ENCODE measurements at regions not wholly inside any gene's neighbourhood (a gene's known extent, or its start where the extent isn't known, plus 50 kb on each side); places are given as distances from the start of the nearest gene placed in this dataset.

DNA sequence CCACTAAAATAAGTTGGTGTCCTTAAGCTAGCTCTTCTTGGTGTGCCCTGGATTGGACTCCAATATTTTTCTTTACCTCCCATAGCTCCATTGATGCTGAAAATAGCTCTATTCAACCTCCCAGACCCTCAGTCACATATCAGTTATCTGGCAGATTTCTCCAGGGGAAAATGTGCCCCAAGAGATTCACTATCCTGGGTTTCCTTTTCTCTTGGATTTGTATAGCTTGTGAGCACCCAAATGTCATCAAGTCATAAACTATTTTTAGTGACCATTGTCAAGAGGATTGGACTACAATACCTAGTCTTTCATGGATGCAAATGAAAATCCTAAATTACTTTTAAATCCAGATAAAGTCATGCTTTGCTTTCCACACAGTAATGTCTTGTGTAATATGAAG is 339.6 kb upstream of the FOXG1 start:
- POLR2A ChIA-PET: no interaction called here

DNA sequence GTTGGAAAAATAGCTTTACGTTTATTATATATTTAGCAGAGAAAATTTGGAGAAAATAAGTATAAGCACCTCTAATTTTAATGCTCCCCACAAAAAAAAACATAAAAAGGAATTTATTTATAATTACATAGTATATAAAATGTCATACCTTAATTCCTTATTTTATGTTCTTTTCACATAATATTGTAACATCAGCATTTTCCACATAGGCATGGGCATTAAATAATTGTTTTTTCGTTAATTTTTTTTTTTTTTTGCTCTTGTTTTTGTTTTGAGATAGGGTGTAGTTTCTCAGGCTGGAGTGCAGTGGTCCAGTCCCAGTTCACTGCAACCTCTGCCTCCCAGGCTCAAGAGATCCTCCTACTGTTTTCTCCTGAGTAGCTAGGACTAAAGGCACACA is 329.8 kb upstream of the FOXG1 start:
- Histone ChIP-seq H3K27ac (ENCODE audit: extremely low read depth, low read depth, low read length) (no peak overlapping the region), H3K36me3 (ENCODE audit: control insufficient read depth in 2 of 2, insufficient read depth in 1 of 2, low read length in 2 of 2) (no peaks in the 10 kb centered on the region), H3K4me3 (ENCODE audit: low read depth, low read length) (no peak overlapping the region), H3K4me1 (ENCODE audit: control insufficient read depth, insufficient read depth, low read length) (no peaks in the 10 kb centered on the region), H3K9me3 (ENCODE audit: control insufficient read depth, insufficient read depth, low read depth, low read length) (no peaks in the 10 kb centered on the region)
- no peak for TF ChIP-seq SP7 (tag by site-specific recombination; IDR thresholded peaks at IDR 0.05)
- TF ChIP-seq ZNF561 (tag by site-specific recombination; IDR thresholded peaks at IDR 0.05; ENCODE audit: borderline replicate concordance): no peak
- TF ChIP-seq ZNF529 (tag by site-specific recombination; IDR thresholded peaks at IDR 0.05; ENCODE audit: insufficient replicate concordance): no peak
- no peak for TF ChIP-seq GFI1B (tag by site-specific recombination; IDR thresholded peaks at IDR 0.05)
- TF ChIP-seq BCL11B (tag by site-specific recombination; IDR thresholded peaks at IDR 0.05; ENCODE audit: low read depth): no peak
- no peak for TF ChIP-seq BCL6B (tag by site-specific recombination; IDR thresholded peaks at IDR 0.05)
- no peak for TF ChIP-seq SP3 (tag by site-specific recombination; IDR thresholded peaks at IDR 0.05)
- TF ChIP-seq PRDM2 (tag by site-specific recombination; IDR thresholded peaks at IDR 0.05; ENCODE audit: borderline replicate concordance): no peak
- no peak for TF ChIP-seq KLF16 (tag by site-specific recombination; IDR thresholded peaks at IDR 0.05)
- TF ChIP-seq, protein P1, sequence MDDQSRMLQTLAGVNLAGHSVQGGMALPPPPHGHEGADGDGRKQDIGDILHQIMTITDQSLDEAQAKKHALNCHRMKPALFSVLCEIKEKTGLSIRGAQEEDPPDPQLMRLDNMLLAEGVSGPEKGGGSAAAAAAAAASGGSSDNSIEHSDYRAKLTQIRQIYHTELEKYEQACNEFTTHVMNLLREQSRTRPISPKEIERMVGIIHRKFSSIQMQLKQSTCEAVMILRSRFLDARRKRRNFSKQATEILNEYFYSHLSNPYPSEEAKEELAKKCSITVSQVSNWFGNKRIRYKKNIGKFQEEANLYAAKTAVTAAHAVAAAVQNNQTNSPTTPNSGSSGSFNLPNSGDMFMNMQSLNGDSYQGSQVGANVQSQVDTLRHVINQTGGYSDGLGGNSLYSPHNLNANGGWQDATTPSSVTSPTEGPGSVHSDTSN (CRISPR knock-in tag; IDR thresholded peaks at IDR 0.05): no peak
- no peak for TF ChIP-seq IKZF3 (tag by site-specific recombination; IDR thresholded peaks at IDR 0.05)
- TF ChIP-seq ZNF768 (tag by site-specific recombination; IDR thresholded peaks at IDR 0.05): no peak
- TF ChIP-seq RBAK (tag by site-specific recombination; IDR thresholded peaks at IDR 0.05): no peak
- no peak for TF ChIP-seq ZNF530 (tag by site-specific recombination; IDR thresholded peaks at IDR 0.05; ENCODE audit: low read depth)
- no peak for TF ChIP-seq KLF8 (tag by site-specific recombination; IDR thresholded peaks at IDR 0.05)
- no peak for TF ChIP-seq ZNF600 (tag by site-specific recombination; IDR thresholded peaks at IDR 0.05)
- TF ChIP-seq BCL11A (tag by site-specific recombination; IDR thresholded peaks at IDR 0.05; ENCODE audit: low read depth): no peak
- ChIA-PET POLR2A (no interaction called here), CTCF (no interaction called here)

More for the DNA sequence above, 339.6 kb upstream of the FOXG1 start:
- Histone ChIP-seq H3K9me3 (ENCODE audit: control insufficient read depth, insufficient read depth, low read depth, low read length) (no peaks in the 10 kb centered on the region), H3K4me3 (ENCODE audit: low read depth, low read length) (no peak overlapping the region), H3K4me1 (ENCODE audit: control insufficient read depth, insufficient read depth, low read length) (no peaks in the 10 kb centered on the region), H3K27ac (ENCODE audit: extremely low read depth, low read depth, low read length) (no peak overlapping the region), H3K36me3 (ENCODE audit: control insufficient read depth in 2 of 2, insufficient read depth in 1 of 2, low read length in 2 of 2) (no peaks in the 10 kb centered on the region)
- CTCF ChIA-PET: no interaction called here
- TF ChIP-seq, protein P2, sequence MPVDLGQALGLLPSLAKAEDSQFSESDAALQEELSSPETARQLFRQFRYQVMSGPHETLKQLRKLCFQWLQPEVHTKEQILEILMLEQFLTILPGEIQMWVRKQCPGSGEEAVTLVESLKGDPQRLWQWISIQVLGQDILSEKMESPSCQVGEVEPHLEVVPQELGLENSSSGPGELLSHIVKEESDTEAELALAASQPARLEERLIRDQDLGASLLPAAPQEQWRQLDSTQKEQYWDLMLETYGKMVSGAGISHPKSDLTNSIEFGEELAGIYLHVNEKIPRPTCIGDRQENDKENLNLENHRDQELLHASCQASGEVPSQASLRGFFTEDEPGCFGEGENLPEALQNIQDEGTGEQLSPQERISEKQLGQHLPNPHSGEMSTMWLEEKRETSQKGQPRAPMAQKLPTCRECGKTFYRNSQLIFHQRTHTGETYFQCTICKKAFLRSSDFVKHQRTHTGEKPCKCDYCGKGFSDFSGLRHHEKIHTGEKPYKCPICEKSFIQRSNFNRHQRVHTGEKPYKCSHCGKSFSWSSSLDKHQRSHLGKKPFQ (tag by site-specific recombination; IDR thresholded peaks at IDR 0.05): no peak
- TF ChIP-seq MEIS1 (CRISPR knock-in tag; IDR thresholded peaks at IDR 0.05; ENCODE audit: borderline replicate concordance) (no peak), ZNF394 (tag by site-specific recombination; IDR thresholded peaks at IDR 0.05; ENCODE audit: borderline replicate concordance) (no peak), ZNF221 (tag by site-specific recombination; IDR thresholded peaks at IDR 0.05; ENCODE audit: borderline replicate concordance) (no peak), ZNF830 (tag by site-specific recombination; IDR thresholded peaks at IDR 0.05; ENCODE audit: low read depth) (no peak), ZBTB21 (tag by site-specific recombination; IDR thresholded peaks at IDR 0.05) (no peak), ZBTB17 (tag by site-specific recombination; IDR thresholded peaks at IDR 0.05) (no peak), ZNF202 (tag by site-specific recombination; IDR thresholded peaks at IDR 0.05; ENCODE audit: borderline replicate concordance) (no peak), ZNF433 (tag by site-specific recombination; IDR thresholded peaks at IDR 0.05; ENCODE audit: low read depth) (no peak), ZNF302 (tag by site-specific recombination; IDR thresholded peaks at IDR 0.05; ENCODE audit: low read depth) (no peak)
- TF ChIP-seq, protein P1 (CRISPR knock-in tag; IDR thresholded peaks at IDR 0.05): no peak

Data from HEK293 (cell line).